Right lobe of liver (tissue), 4 donors: ENCODE measurements at regions not wholly inside any gene's neighbourhood (a gene's known extent, or its start where the extent isn't known, plus 50 kb on each side); places are given as distances from the start of the nearest gene placed in this dataset.

Source experiments
- CTCF ChIP-seq, 4 donors: fragments of 200-600 bp in 3 of 4; fragments of 450-650 bp in 1 of 4; IDR thresholded peaks; one replicate each; pipeline versions ENCODE4 v1.5.1 to v1.8.0; 2016 to 2022; ENCODE audit warnings: antibody characterized with exemption in 4 of 4, mild to moderate bottlenecking in 2 of 4
- POLR2A ChIP-seq: fragments of 450-650 bp; IDR thresholded peaks from one replicate; pipeline ENCODE4 v1.6.1; 2017; ENCODE audit warnings: antibody characterized with exemption, mild to moderate bottlenecking
- donor health status: DM: no; HTN: no; CAD: no.
- donor health status: DM: no; HTN: no; CAD: no.
- donor health status: DM: no; HTN: yes; CAD: no.

GRCh38 chr4:104879854-104880253 is 266.8 kb upstream of the TET2 start:
- no peak for TF ChIP-seq POLR2A
- no peak for TF ChIP-seq CTCF (IDR thresholded peaks at IDR 0.05)
